Activated CD4-positive, alpha-beta T cell treated with anti-CD3 and anti-CD28 coated beads for 36 hours (primary cell): ENCODE measurements at regions not wholly inside any gene's neighbourhood (a gene's known extent, or its start where the extent isn't known, plus 50 kb on each side); places are given as distances from the start of the nearest gene placed in this dataset.
"Not testable (repeated sequence)": the region's sequence is repeated elsewhere in the genome, so short reads cannot be mapped to it uniquely, and the experiment has no call there.

Experiments used
- ATAC-seq: fragments of 200-7000 bp; cut with Tn5 transposase; one replicate; pipeline ENCODE4 v1.10.0; 2021; ENCODE audit warnings: mild to moderate bottlenecking, moderate library complexity
- CTCF ChIA-PET: fragments of 350-600 bp; sonication (Branson Sonifier 250); formaldehyde crosslinking; loops from one replicate; lab custom pipeline; 2021; ENCODE audit warnings: antibody characterized with exemption; lab: Charles Lee
- POLR2A ChIA-PET: fragments of 350-600 bp; sonication (Branson Sonifier 250); formaldehyde crosslinking; loops from one replicate; lab custom pipeline; 2021; ENCODE audit warnings: antibody characterized with exemption, inconsistent platforms; lab: Charles Lee
- DNase-seq: peaks from one replicate; pipeline ENCODE4 v3.0.0-alpha.2; 2020
- H3K27ac Mint-ChIP-seq: one replicate; pipeline ENCODE4 v1.8.0; 2021; ENCODE audit warnings: mixed read lengths
- H3K27me3 Mint-ChIP-seq: one replicate; pipeline ENCODE4 v1.8.0; 2021; ENCODE audit warnings: mixed read lengths
- H3K36me3 Mint-ChIP-seq: one replicate; pipeline ENCODE4 v1.8.0; 2021; ENCODE audit warnings: low read depth, mixed read lengths
- H3K4me1 Mint-ChIP-seq: one replicate; pipeline ENCODE4 v1.8.0; 2021; ENCODE audit warnings: mixed read lengths
- H3K4me3 Mint-ChIP-seq: one replicate; pipeline ENCODE4 v1.8.0; 2021; ENCODE audit warnings: mild to moderate bottlenecking, moderate library complexity, mixed read lengths
- H3K9me3 Mint-ChIP-seq: one replicate; pipeline ENCODE4 v1.8.0; 2021; ENCODE audit warnings: low read depth, mixed read lengths
- intact Hi-C, 2 experiments: fragments of 100-400 bp; cut with DNase I in 1 of 2; cut with micrococcal nuclease in 1 of 2; formaldehyde crosslinking; loops; one replicate each; pipeline versions ENCODE4 v1.14.2 to v1.15.1; 2022 to 2024; cut with DNase I, micrococcal nuclease

GRCh38 chr4:52157071-52157470 is 106.0 kb downstream of the SPATA18 start:
- H3K4me1 Mint-ChIP-seq, H3K36me3 Mint-ChIP-seq, DNase-seq, H3K27me3 Mint-ChIP-seq, ATAC-seq, H3K9me3 Mint-ChIP-seq, H3K27ac Mint-ChIP-seq, CTCF ChIA-PET, H3K4me3 Mint-ChIP-seq, intact Hi-C loops, POLR2A ChIA-PET: not testable (repeated sequence)

- CTCF ChIA-PET, result interaction anchor here (1.1 to 1.2 kb wide), 2 partner anchors 9 to 12 kb away, joined by 3 read pairs; no protein-coding TSS in a partner anchor
- ATAC-seq, result no peak
- Mint-ChIP-seq H3K4me3 (no peak overlapping the region), H3K27ac (no peak overlapping the region), H3K9me3 (peaks cover 3% of the 10 kb centered on the region), H3K4me1 (no peaks in the 10 kb centered on the region), H3K36me3 (no peaks in the 10 kb centered on the region), H3K27me3 (no peaks in the 10 kb centered on the region)
- POLR2A ChIA-PET, result no interaction called here
- intact Hi-C loops, result no loop called here
- DNase-seq, result no peak
Observed at GRCh38 chr4:52157641-52158316, 106.7 kb downstream of the SPATA18 start.

- H3K36me3 Mint-ChIP-seq, result no peaks in the 10 kb centered on the region
- ChIA-PET CTCF (interaction anchor here (0.7 to 0.8 kb wide), 2 partner anchors 29 to 253 kb away, joined by 3 read pairs; no protein-coding TSS in a partner anchor), POLR2A (no interaction called here)
Observed at GRCh38 chr4:52160859-52161258, 109.8 kb downstream of the SPATA18 start.

GRCh38 chr4:52164116-52164515 is 113.0 kb downstream of the SPATA18 start:
- Mint-ChIP-seq H3K4me3 (no peak overlapping the region), H3K27me3 (no peaks in the 10 kb centered on the region), H3K4me1 (no peaks in the 10 kb centered on the region), H3K27ac (no peak overlapping the region), H3K36me3 (no peaks in the 10 kb centered on the region), H3K9me3 (no peaks in the 10 kb centered on the region)
- ChIA-PET CTCF (interaction anchor here (1.5 kb wide), 1 partner anchor 9 kb away, joined by 5 read pairs; no protein-coding TSS in a partner anchor), POLR2A (no interaction called here)
- no peak for ATAC-seq
- intact Hi-C loops, result no loop called here
- DNase-seq, result no peak

More at GRCh38 chr4:52160859-52161258, 109.8 kb downstream of the SPATA18 start:
- H3K27ac Mint-ChIP-seq, result no peak overlapping the region
- H3K4me1 Mint-ChIP-seq, result no peaks in the 10 kb centered on the region
- intact Hi-C loops, result loop anchor here in 1 of 2 experiments (2.0 kb wide), 1 partner anchor 20 kb away; no protein-coding TSS in a partner anchor
- ATAC-seq (no peak), DNase-seq (no peak)
- no peak overlapping the region for H3K4me3 Mint-ChIP-seq
- H3K27me3 Mint-ChIP-seq, result no peaks in the 10 kb centered on the region
- H3K9me3 Mint-ChIP-seq, result no peaks in the 10 kb centered on the region

GRCh38 chr4:52172166-52172565 is 121.1 kb downstream of the SPATA18 start:
- H3K36me3 Mint-ChIP-seq, result no peaks in the 10 kb centered on the region
- ChIA-PET POLR2A (no interaction called here), CTCF (interaction anchor here (1.9 kb wide), 1 partner anchor 7 kb away, joined by 5 read pairs; no protein-coding TSS in a partner anchor)
- no peaks in the 10 kb centered on the region for H3K9me3 Mint-ChIP-seq
- no peak for DNase-seq
- no peak overlapping the region for H3K4me3 Mint-ChIP-seq
- H3K27ac Mint-ChIP-seq, result no peak overlapping the region
- no peaks in the 10 kb centered on the region for H3K4me1 Mint-ChIP-seq
- no peaks in the 10 kb centered on the region for H3K27me3 Mint-ChIP-seq
- no peak for ATAC-seq
- intact Hi-C loops, result no loop called here

GRCh38 chr4:52173470-52174045 is 122.5 kb downstream of the SPATA18 start:
- Mint-ChIP-seq H3K36me3 (no peaks in the 10 kb centered on the region), H3K27me3 (no peaks in the 10 kb centered on the region), H3K4me1 (no peaks in the 10 kb centered on the region), H3K4me3 (no peak overlapping the region), H3K9me3 (no peaks in the 10 kb centered on the region), H3K27ac (no peak overlapping the region)
- CTCF ChIA-PET, result interaction anchor here (1.9 kb wide), 1 partner anchor 9 kb away, joined by 5 read pairs; no protein-coding TSS in a partner anchor
- intact Hi-C loops, result no loop called here
- POLR2A ChIA-PET, result no interaction called here
- ATAC-seq (no peak), DNase-seq (no peak)

GRCh38 chr4:52187603-52188002 is 136.5 kb downstream of the SPATA18 start:
- H3K4me3 Mint-ChIP-seq, result no peak overlapping the region

DNA sequence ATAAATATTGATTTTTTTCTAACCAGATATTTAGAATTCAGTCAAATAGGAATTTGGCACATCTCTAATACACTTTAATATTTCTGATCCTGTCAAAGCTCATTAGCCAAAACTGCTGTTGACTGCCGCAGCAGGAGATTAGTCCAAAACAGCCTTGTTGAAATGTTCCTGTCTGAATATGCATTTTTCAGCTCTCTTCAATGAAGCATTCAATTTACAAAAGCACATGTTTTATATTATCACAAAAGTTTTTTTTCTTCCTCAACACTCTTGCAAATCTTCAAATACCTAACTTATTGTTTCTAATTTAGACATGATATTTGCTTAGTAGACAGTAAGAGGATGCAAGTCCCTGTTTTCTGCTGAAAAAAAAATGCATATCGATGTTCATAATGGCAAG is 140.9 kb downstream of the SPATA18 start:
- Mint-ChIP-seq H3K4me1 (no peaks in the 10 kb centered on the region), H3K27ac (no peak overlapping the region), H3K4me3 (no peak overlapping the region), H3K27me3 (peaks cover 8% of the 10 kb centered on the region), H3K9me3 (no peaks in the 10 kb centered on the region), H3K36me3 (no peaks in the 10 kb centered on the region)
- DNase-seq, result no peak
- POLR2A ChIA-PET, result no interaction called here
- CTCF ChIA-PET, result no interaction called here
- intact Hi-C loops, result no loop called here
- ATAC-seq, result no peak

More at GRCh38 chr4:52187603-52188002, 136.5 kb downstream of the SPATA18 start:
- intact Hi-C loops, result no loop called here
- ChIA-PET POLR2A (no interaction called here), CTCF (no interaction called here)
- Mint-ChIP-seq H3K36me3 (no peaks in the 10 kb centered on the region), H3K27me3 (peaks cover 5% of the 10 kb centered on the region), H3K9me3 (peaks cover 2% of the 10 kb centered on the region), H3K4me1 (no peaks in the 10 kb centered on the region), H3K27ac (no peak overlapping the region)
- no peak for ATAC-seq
- no peak for DNase-seq

DNA sequence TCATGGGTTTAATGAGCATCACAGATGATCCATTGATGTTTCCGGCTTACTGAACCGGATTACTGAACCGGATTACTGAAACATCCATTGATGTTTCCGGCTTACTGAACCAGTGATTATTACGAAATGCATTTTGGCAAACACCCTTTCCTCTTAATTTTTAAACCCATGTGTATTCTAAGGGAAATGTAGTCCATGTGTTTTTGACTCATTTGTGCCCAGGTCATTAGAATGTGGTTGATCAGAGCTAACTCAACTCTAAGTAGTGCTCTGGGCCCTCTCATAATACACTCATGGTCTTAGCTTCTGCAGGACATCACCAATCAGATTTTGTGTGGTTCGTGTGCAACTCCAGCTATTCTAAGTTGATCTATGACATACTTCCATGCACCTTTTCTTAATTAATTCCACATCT is 141.6 kb downstream of the SPATA18 start:
- no peak overlapping the region for H3K4me3 Mint-ChIP-seq
- ChIA-PET CTCF (no interaction called here), POLR2A (no interaction called here)
- H3K36me3 Mint-ChIP-seq, result no peaks in the 10 kb centered on the region
- no peak overlapping the region for H3K27ac Mint-ChIP-seq
- H3K9me3 Mint-ChIP-seq, result no peaks in the 10 kb centered on the region
- H3K4me1 Mint-ChIP-seq, result no peaks in the 10 kb centered on the region
- ATAC-seq (no peak), DNase-seq (no peak)
- H3K27me3 Mint-ChIP-seq, result peaks cover 8% of the 10 kb centered on the region
- intact Hi-C loops, result no loop called here

DNA sequence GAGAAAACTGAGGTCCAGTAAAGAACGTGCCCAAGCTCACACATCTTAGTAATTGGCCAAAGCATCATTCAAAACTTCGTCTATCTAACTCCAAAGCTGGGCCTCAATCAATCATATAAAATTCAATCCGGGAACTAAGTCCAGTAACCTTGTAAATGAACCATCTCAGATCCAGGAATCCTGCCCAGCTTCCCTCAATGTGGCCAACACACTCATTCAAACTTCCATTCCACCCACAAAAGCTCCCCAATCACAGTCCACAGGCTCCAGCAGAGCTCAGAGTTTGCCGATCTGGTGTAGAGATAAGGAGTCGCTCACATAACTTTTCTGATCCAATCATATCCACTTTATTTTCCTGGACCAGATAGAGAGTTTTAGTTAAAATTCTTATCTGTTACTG is 144.8 kb downstream of the SPATA18 start:
- intact Hi-C loops, result no loop called here
- Mint-ChIP-seq H3K27ac (no peak overlapping the region), H3K36me3 (no peaks in the 10 kb centered on the region), H3K9me3 (no peaks in the 10 kb centered on the region), H3K4me1 (no peaks in the 10 kb centered on the region), H3K27me3 (peaks cover 3% of the 10 kb centered on the region), H3K4me3 (no peak overlapping the region)
- CTCF ChIA-PET, result no interaction called here
- POLR2A ChIA-PET, result no interaction called here
- no peak for ATAC-seq
- no peak for DNase-seq

- no peak overlapping the region for H3K27ac Mint-ChIP-seq
- no peaks in the 10 kb centered on the region for H3K4me1 Mint-ChIP-seq
- H3K4me3 Mint-ChIP-seq, result no peak overlapping the region
- intact Hi-C loops, result no loop called here
- ATAC-seq, result no peak
- POLR2A ChIA-PET, result no interaction called here
- CTCF ChIA-PET, result no interaction called here
- H3K9me3 Mint-ChIP-seq, result no peaks in the 10 kb centered on the region
- no peak for DNase-seq
- H3K27me3 Mint-ChIP-seq, result peaks cover 3% of the 10 kb centered on the region
- no peaks in the 10 kb centered on the region for H3K36me3 Mint-ChIP-seq
Observed at GRCh38 chr4:52196606-52197130, 145.6 kb downstream of the SPATA18 start.

DNA sequence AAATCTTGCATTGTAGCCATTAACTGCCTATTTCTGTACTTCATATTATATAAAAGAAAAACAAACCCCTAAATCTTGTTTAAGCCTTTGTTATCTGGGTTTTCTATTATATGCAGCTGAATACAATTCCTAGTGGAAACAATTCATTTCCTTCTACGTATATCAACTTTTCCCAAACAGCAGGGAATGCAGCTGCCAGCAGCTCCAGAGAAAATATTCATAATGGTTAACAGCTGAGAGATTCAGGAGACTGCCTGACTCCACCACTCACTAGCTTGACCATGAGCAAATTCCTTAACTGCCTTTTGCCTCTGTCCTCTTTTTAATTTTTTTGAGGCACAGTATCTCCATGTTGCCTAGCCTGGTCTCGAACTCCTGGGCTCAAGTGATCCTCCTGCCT is 146.2 kb downstream of the SPATA18 start:
- intact Hi-C loops, result no loop called here
- DNase-seq, result no peak
- H3K4me3 Mint-ChIP-seq, result no peak overlapping the region
- CTCF ChIA-PET, result no interaction called here
- H3K4me1 Mint-ChIP-seq, result no peaks in the 10 kb centered on the region
- no peaks in the 10 kb centered on the region for H3K36me3 Mint-ChIP-seq
- POLR2A ChIA-PET, result no interaction called here
- no peak overlapping the region for H3K27ac Mint-ChIP-seq
- H3K27me3 Mint-ChIP-seq, result peaks cover 3% of the 10 kb centered on the region
- ATAC-seq, result no peak
- no peaks in the 10 kb centered on the region for H3K9me3 Mint-ChIP-seq
